ENCODE measurements at regions not wholly inside any gene's neighbourhood (a gene's known extent, or its start where the extent isn't known, plus 50 kb on each side); places are given as distances from the start of the nearest gene placed in this dataset.

DNA sequence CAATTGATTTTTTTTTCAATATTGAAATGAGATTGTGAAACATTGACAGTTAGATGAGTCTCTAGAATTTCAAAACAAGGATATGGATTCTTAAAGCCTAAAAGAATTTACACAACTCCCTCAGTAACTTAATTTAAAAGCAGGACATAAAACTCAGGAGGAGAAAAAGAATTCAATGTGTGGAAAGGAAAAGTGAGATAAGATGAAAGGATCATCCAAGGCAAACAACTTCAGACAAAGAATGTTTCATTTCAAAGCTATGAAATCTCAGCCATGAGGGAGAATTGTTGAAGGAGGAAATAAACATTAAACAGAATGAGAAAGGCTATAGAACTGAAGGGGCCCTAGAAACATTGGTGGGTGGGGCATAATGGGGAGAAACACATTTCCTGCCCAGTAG is 191.7 kb upstream of the NOX3 start:
- DNase-seq (ENCODE audit: low read depth, low spot score): no peak
- no peak overlapping the region for H3K4me3 ChIP-seq (ENCODE audit: low read depth, low read length)
- ChIA-PET CTCF (interaction anchor here (1.4 kb wide), 1 partner anchor 10 kb away, joined by 4 read pairs; no protein-coding TSS in a partner anchor), POLR2A (no interaction called here)
- TF ChIP-seq, protein P1, sequence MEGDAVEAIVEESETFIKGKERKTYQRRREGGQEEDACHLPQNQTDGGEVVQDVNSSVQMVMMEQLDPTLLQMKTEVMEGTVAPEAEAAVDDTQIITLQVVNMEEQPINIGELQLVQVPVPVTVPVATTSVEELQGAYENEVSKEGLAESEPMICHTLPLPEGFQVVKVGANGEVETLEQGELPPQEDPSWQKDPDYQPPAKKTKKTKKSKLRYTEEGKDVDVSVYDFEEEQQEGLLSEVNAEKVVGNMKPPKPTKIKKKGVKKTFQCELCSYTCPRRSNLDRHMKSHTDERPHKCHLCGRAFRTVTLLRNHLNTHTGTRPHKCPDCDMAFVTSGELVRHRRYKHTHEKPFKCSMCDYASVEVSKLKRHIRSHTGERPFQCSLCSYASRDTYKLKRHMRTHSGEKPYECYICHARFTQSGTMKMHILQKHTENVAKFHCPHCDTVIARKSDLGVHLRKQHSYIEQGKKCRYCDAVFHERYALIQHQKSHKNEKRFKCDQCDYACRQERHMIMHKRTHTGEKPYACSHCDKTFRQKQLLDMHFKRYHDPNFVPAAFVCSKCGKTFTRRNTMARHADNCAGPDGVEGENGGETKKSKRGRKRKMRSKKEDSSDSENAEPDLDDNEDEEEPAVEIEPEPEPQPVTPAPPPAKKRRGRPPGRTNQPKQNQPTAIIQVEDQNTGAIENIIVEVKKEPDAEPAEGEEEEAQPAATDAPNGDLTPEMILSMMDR (IDR thresholded peaks at IDR 0.05; ENCODE audit: insufficient read depth, low read length, missing control alignments): no peak

DNA sequence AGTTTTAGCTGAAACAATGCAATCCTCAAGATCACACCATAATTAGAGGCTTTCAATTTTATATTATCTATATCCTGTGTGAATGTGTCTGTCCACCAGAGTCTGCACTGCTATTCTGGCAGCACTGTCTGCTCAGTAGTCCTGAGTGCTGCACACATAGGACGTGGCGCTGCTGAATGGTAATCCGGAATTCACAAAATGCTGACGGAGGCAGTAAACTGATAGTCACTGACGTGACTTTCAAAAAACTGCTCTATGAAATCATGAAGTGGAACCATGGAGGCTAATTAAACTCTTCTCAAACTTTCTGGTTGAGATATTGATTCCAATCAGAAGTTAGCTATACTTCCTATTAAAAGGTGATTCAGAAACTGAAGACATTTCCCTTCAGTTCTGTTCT is 190.8 kb upstream of the NOX3 start:
- POLR2A ChIA-PET: no interaction called here
- CTCF ChIA-PET: interaction anchor here (1.4 kb wide), 1 partner anchor 10 kb away, joined by 4 read pairs; no protein-coding TSS in a partner anchor
- no peak for DNase-seq (ENCODE audit: low read depth, low spot score)

DNA sequence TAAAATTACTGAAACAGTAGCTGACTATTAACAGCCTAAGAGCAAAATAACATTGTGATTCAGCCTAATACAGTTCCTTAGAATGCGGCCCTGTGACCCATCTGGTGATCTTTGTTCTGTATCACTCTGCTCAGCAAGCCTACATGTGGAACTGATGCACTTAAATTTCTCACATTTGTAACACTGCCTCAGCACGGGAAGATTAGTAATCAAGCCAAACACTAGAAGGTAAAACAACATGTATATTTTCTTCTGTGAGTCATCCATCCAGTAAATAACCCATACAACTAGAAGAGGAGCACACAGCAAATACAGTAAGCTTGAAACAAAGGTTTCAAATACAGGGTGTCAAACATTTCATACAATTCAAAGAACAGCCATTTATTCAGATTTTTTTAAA is 189.7 kb upstream of the NOX3 start:
- ChIA-PET POLR2A (no interaction called here), CTCF (no interaction called here)
- DNase-seq (ENCODE audit: low read depth, low spot score): no peak
- TF ChIP-seq, protein P1 (IDR thresholded peaks at IDR 0.05; ENCODE audit: insufficient read depth, low read length, missing control alignments): no peak
- H3K4me3 ChIP-seq (ENCODE audit: low read depth, low read length): no peak overlapping the region

More for the DNA sequence above, 190.8 kb upstream of the NOX3 start:
- TF ChIP-seq, protein P1 (IDR thresholded peaks at IDR 0.05; ENCODE audit: insufficient read depth, low read length, missing control alignments): no peak
- H3K4me3 ChIP-seq (ENCODE audit: low read depth, low read length): no peak overlapping the region

DNA sequence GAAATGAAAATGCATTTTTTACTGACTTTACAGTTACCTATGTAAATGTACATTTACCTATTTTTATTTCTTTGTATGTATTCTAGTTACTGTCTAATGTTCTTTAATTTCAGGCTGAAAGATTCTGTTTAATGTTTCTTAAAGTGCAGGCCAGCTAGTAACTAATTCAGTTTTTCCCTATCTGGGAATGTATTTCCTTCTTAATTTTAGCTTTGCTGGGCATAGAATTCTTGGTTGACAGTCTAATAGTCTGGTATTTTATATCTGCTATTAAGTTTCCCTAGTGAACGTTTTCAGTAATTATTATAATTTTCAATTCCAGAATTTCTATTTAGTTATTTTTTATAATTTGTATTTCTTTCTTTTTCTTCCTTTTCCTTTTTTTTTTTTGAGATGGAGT is 186.0 kb upstream of the NOX3 start:
- no peak overlapping the region for H3K4me3 ChIP-seq (ENCODE audit: low read depth, low read length)
- TF ChIP-seq, protein P1 (IDR thresholded peaks at IDR 0.05; ENCODE audit: insufficient read depth, low read length, missing control alignments): no peak
- no peak for DNase-seq (ENCODE audit: low read depth, low spot score)
- ChIA-PET CTCF (no interaction called here), POLR2A (no interaction called here)

DNA sequence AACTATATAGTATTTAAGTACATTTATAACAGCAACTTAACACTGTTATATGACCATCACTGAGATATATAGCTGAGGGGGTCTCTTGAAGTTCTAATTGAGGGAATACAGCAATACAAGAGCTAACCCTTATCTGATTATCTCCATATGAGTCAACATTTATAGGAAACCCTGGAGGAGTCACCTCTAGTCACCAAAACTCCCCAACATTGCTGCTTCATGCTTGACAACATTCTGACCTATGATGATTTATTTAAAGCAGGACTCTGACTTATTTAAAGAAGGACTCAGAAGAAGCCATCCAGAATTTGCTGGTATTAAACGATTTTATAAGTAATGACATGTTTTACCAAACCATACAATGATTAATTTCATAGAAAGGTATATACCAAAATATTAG is 182.6 kb upstream of the NOX3 start:
- POLR2A ChIA-PET: no interaction called here
- TF ChIP-seq, protein P1 (IDR thresholded peaks at IDR 0.05; ENCODE audit: insufficient read depth, low read length, missing control alignments): no peak
- CTCF ChIA-PET: no interaction called here
- no peak overlapping the region for H3K4me3 ChIP-seq (ENCODE audit: low read depth, low read length)
- no peak for DNase-seq (ENCODE audit: low read depth, low spot score)

DNA sequence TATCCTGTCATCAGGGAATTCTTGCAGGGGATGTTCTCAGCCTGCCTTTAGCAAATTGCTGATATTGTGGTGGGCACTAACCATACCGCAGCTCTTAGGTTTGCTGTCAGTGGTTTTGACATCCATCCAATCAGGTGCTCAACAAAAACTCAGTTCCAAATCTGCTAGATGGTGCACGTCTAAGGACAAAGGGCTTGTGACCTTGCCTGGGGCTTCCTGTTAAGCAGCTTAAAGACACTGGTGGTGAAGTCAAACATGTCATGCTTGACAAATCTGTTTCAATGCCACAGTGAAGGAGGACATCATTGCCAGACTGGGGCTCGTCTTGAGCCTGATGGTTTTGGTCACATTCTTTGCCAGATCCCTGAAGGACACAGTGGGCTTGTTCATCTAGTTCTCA is 179.8 kb upstream of the NOX3 start:
- no peak for DNase-seq (ENCODE audit: low read depth, low spot score)
- TF ChIP-seq, protein P1 (IDR thresholded peaks at IDR 0.05; ENCODE audit: insufficient read depth, low read length, missing control alignments): no peak
- H3K4me3 ChIP-seq (ENCODE audit: low read depth, low read length): no peak overlapping the region
- ChIA-PET POLR2A (no interaction called here), CTCF (no interaction called here)
